Liver (tissue), 8 donors: ENCODE measurements at regions not wholly inside any gene's neighbourhood (a gene's known extent, or its start where the extent isn't known, plus 50 kb on each side); places are given as distances from the start of the nearest gene placed in this dataset.

ENCODE experiments used
- DNase-seq: peaks from one replicate; pipeline ENCODE4 v3.0.0-alpha.2; 2017; ENCODE audit warnings: low spot score
- H3K27ac ChIP-seq, 2 donors: one replicate each; pipeline ENCODE4 v1.7.0; 2013; ENCODE audit warnings: inconsistent platforms in 2 of 2, low read length in 2 of 2, control low read depth in 1 of 2, low read depth in 1 of 2, mild to moderate bottlenecking in 1 of 2
- H3K27me3 ChIP-seq, 4 donors: one replicate each; pipeline versions ENCODE4 v1.6.1 to v1.7.0; 2013; ENCODE audit warnings: low read length in 3 of 4, inconsistent platforms in 1 of 4, mild to moderate bottlenecking in 1 of 4, moderate library complexity in 1 of 4; ENCODE audit not compliant: control insufficient read depth in 4 of 4, insufficient read depth in 4 of 4
- H3K36me3 ChIP-seq, 4 donors: one replicate each; pipeline versions ENCODE4 v1.6.1 to v1.7.0; 2013; ENCODE audit warnings: low read length in 3 of 4, mild to moderate bottlenecking in 3 of 4, low read depth in 1 of 4, moderate library complexity in 1 of 4; ENCODE audit not compliant: control insufficient read depth in 4 of 4, insufficient read depth in 3 of 4
- H3K4me1 ChIP-seq, 4 donors: one replicate each; pipeline versions ENCODE4 v1.6.1 to v1.7.0; 2013; ENCODE audit warnings: low read length in 3 of 4, mild to moderate bottlenecking in 3 of 4, moderate library complexity in 1 of 4; ENCODE audit not compliant: control insufficient read depth in 4 of 4, insufficient read depth in 4 of 4
- H3K4me3 ChIP-seq, 3 donors: one replicate each; pipeline versions ENCODE4 v1.6.1 to v1.7.0; 2013; ENCODE audit warnings: low read length in 3 of 3, control low read depth in 1 of 3, low read depth in 1 of 3, mild to moderate bottlenecking in 1 of 3
- H3K9ac ChIP-seq, 2 donors: one replicate each; pipeline ENCODE4 v1.7.0; 2013; ENCODE audit warnings: low read length in 2 of 2, mild to moderate bottlenecking in 2 of 2, moderate library complexity in 2 of 2, control low read depth in 1 of 2, low read depth in 1 of 2
- H3K9me3 ChIP-seq, 4 donors: one replicate each; pipeline versions ENCODE4 v1.6.1 to v1.7.0; 2013; ENCODE audit warnings: low read length in 3 of 4; ENCODE audit not compliant: control insufficient read depth in 4 of 4
- ATF3 ChIP-seq: IDR thresholded peaks from 2 replicates; pipeline ENCODE4 v1.6.1; 2016; ENCODE audit warnings: antibody characterized with exemption
- CTCF ChIP-seq: fragments of 150-350 bp; IDR thresholded peaks from 2 replicates; pipeline ENCODE4 v1.5.1; 2017; ENCODE audit warnings: improper control_type of control experiment, low read depth, low read length; ENCODE audit not compliant: missing input control
- EGR1 ChIP-seq, 2 donors: IDR thresholded peaks; 2 replicates each; pipeline ENCODE4 v1.6.1; 2016 to 2018; ENCODE audit warnings: antibody characterized with exemption in 2 of 2, low read depth in 2 of 2
- FOXA1 ChIP-seq: IDR thresholded peaks from 2 replicates; pipeline ENCODE4 v1.6.1; 2016; ENCODE audit warnings: antibody characterized with exemption
- FOXA2 ChIP-seq: IDR thresholded peaks from 2 replicates; pipeline ENCODE4 v1.6.1; 2016; ENCODE audit warnings: antibody characterized with exemption
- GABPA ChIP-seq, 2 donors: IDR thresholded peaks in 1 of 2; conservative IDR thresholded peaks in 1 of 2; 2 replicates each; pipeline ENCODE4 v1.6.1; 2016; ENCODE audit warnings: antibody characterized with exemption in 2 of 2, mild to moderate bottlenecking in 1 of 2, moderate library complexity in 1 of 2
- HNF4A ChIP-seq, 2 donors: conservative IDR thresholded peaks; 2 replicates each; pipeline ENCODE4 v1.6.1; 2016; ENCODE audit warnings: antibody characterized with exemption in 2 of 2, mild to moderate bottlenecking in 2 of 2
- HNF4G ChIP-seq: IDR thresholded peaks from 2 replicates; pipeline ENCODE4 v1.6.1; 2016; ENCODE audit warnings: antibody characterized with exemption
- JUND ChIP-seq, 2 donors: IDR thresholded peaks; 2 replicates each; pipeline ENCODE4 v1.6.1; 2016; ENCODE audit warnings: antibody characterized with exemption in 2 of 2
- NR2F2 ChIP-seq: IDR thresholded peaks from 2 replicates; pipeline ENCODE4 v1.6.1; 2016; ENCODE audit warnings: antibody characterized with exemption
- RAD21 ChIP-seq, 2 donors: IDR thresholded peaks; 2 replicates each; pipeline ENCODE4 v1.6.1; 2016; ENCODE audit warnings: antibody characterized with exemption in 2 of 2, mild to moderate bottlenecking in 2 of 2
- REST ChIP-seq: IDR thresholded peaks from 2 replicates; pipeline ENCODE4 v1.6.1; 2016; ENCODE audit warnings: antibody characterized with exemption, mild to moderate bottlenecking
- RXRA ChIP-seq, 2 donors: IDR thresholded peaks; 2 replicates each; pipeline ENCODE4 v1.6.1; 2017 to 2018; ENCODE audit warnings: antibody characterized with exemption in 2 of 2, mild to moderate bottlenecking in 1 of 2
- SP1 ChIP-seq: IDR thresholded peaks from 2 replicates; pipeline ENCODE4 v1.6.1; 2018; ENCODE audit warnings: antibody characterized with exemption, mild to moderate bottlenecking
- TAF1 ChIP-seq: conservative IDR thresholded peaks from 2 replicates; pipeline ENCODE4 v1.6.1; 2016; ENCODE audit warnings: antibody characterized with exemption, mild to moderate bottlenecking
- YY1 ChIP-seq: IDR thresholded peaks from 2 replicates; pipeline ENCODE4 v1.6.1; 2016; ENCODE audit warnings: antibody characterized with exemption, mild to moderate bottlenecking
- ZBTB33 ChIP-seq: IDR thresholded peaks from 2 replicates; pipeline ENCODE4 v1.6.1; 2016; ENCODE audit warnings: antibody characterized with exemption
- WGBS: extraction: QIAGEN DNeasy Blood & Tissue Kit; methylation state at CpG from one replicate; pipeline ENCODE4 v1.1.7; 2013; 5-methylcytosine and 5-hydroxymethylcytosine counted together
- donor health status: healthy.
- donor health status: healthy.
- donor health status: healthy.
- donor health status: healthy.
- donor health status: healthy.

GRCh38 chr11:15890031-15890713 is 466.2 kb downstream of the SOX6 start:
- Histone ChIP-seq H3K36me3 (no peaks in the 10 kb centered on the region), H3K4me1 (no peaks in the 10 kb centered on the region), H3K27ac (no peak overlapping the region), H3K9ac (no peak overlapping the region), H3K27me3 (no peaks in the 10 kb centered on the region), H3K4me3 (no peak overlapping the region), H3K9me3 (no peaks in the 10 kb centered on the region)
- no peak for TF ChIP-seq EGR1 (IDR thresholded peaks at IDR 0.05; ENCODE audit: low read depth in 2 of 2)
- TF ChIP-seq ATF3: no peak
- TF ChIP-seq SP1: no peak
- TF ChIP-seq HNF4G: no peak
- TF ChIP-seq RAD21 (IDR thresholded peaks at IDR 0.05): no peak
- TF ChIP-seq NR2F2: no peak
- no peak for TF ChIP-seq RXRA (IDR thresholded peaks at IDR 0.05)
- no peak for TF ChIP-seq FOXA1
- no peak for TF ChIP-seq FOXA2
- no peak for DNase-seq
- WGBS: 80% methylated on average over 9 of the region's 9 CpGs

- WGBS: 55% methylated on average over 3 of the region's 3 CpGs
- no peaks in the 10 kb centered on the region for H3K36me3 ChIP-seq
- H3K9ac ChIP-seq: no peak overlapping the region
- no peaks in the 10 kb centered on the region for H3K4me1 ChIP-seq
- no peak for DNase-seq
- H3K9me3 ChIP-seq: no peaks in the 10 kb centered on the region
- H3K27me3 ChIP-seq: no peaks in the 10 kb centered on the region
- H3K27ac ChIP-seq: no peak overlapping the region
- no peak overlapping the region for H3K4me3 ChIP-seq
- TF ChIP-seq ZBTB33 (no peak), NR2F2 (no peak), FOXA2 (no peak), FOXA1 (no peak), CTCF (no peak), RXRA (IDR thresholded peaks at IDR 0.05) (no peak)
These were observed 463.3 kb downstream of the SOX6 start for GRCh38 chr11:15893080-15893492.

- H3K9me3 ChIP-seq: no peaks in the 10 kb centered on the region
- no peak for DNase-seq
- H3K27ac ChIP-seq: no peak overlapping the region
- no peaks in the 10 kb centered on the region for H3K27me3 ChIP-seq
- H3K4me3 ChIP-seq: no peak overlapping the region
- WGBS: 95% methylated on average over 12 of the region's 12 CpGs
- no peaks in the 10 kb centered on the region for H3K36me3 ChIP-seq
- H3K9ac ChIP-seq: no peak overlapping the region
- no peaks in the 10 kb centered on the region for H3K4me1 ChIP-seq
- TF ChIP-seq RAD21 (IDR thresholded peaks at IDR 0.05) (no peak), JUND (IDR thresholded peaks at IDR 0.05) (no peak), HNF4A (conservative IDR thresholded peaks at IDR 0.05) (no peak), REST (no peak), TAF1 (no peak), EGR1 (IDR thresholded peaks at IDR 0.05; ENCODE audit: low read depth in 2 of 2) (no peak), CTCF (no peak), GABPA (IDR thresholded peaks at IDR 0.05 in 1 of 2, conservative IDR thresholded peaks at IDR 0.05 in 1 of 2) (no peak), RXRA (IDR thresholded peaks at IDR 0.05) (no peak), YY1 (no peak), ATF3 (no peak)
These were observed 460.3 kb downstream of the SOX6 start for GRCh38 chr11:15896026-15896425.
